IMR-90 (cell line): ENCODE measurements at regions not wholly inside any gene's neighbourhood (a gene's known extent, or its start where the extent isn't known, plus 50 kb on each side); places are given as distances from the start of the nearest gene placed in this dataset.

ENCODE experiments used
- CEBPB ChIP-seq: IDR thresholded peaks from 2 replicates; pipeline ENCODE4 v1.6.1; 2012; ENCODE audit warnings: low read depth, low read length, improper control_type of control experiment
- CHD1 ChIP-seq: IDR thresholded peaks from 2 replicates; pipeline ENCODE4 v1.6.1; 2012; ENCODE audit warnings: low read depth, low read length, improper control_type of control experiment
- FOS ChIP-seq: fragments of 150-350 bp; IDR thresholded peaks from 2 replicates; pipeline ENCODE4 v1.6.1; 2016; ENCODE audit warnings: low read depth, low read length
- MAFK ChIP-seq: IDR thresholded peaks from 2 replicates; pipeline ENCODE4 v1.6.1; 2012; ENCODE audit warnings: low read depth, low read length, improper control_type of control experiment
- MXI1 ChIP-seq: IDR thresholded peaks from 2 replicates; pipeline ENCODE4 v1.6.1; 2012; ENCODE audit warnings: low read depth, mild to moderate bottlenecking, low read length, moderate library complexity, borderline replicate concordance
- POLR2A ChIP-seq: IDR thresholded peaks from 2 replicates; pipeline ENCODE4 v1.6.1; 2012; ENCODE audit warnings: mild to moderate bottlenecking, low read depth, low read length
- RAD21 ChIP-seq: IDR thresholded peaks from 2 replicates; pipeline ENCODE4 v1.6.1; 2012; ENCODE audit warnings: low read length, improper control_type of control experiment
- RCOR1 ChIP-seq: IDR thresholded peaks from 2 replicates; pipeline ENCODE4 v1.6.1; 2012; ENCODE audit warnings: mild to moderate bottlenecking, low read length, improper control_type of control experiment; ENCODE audit not compliant: insufficient replicate concordance
- RFX5 ChIP-seq: IDR thresholded peaks from 2 replicates; pipeline ENCODE4 v1.8.0; 2012; ENCODE audit warnings: low read depth, mild to moderate bottlenecking, low read length, moderate library complexity
- SMC3 ChIP-seq: fragments of 150-350 bp; IDR thresholded peaks from 2 replicates; pipeline ENCODE4 v1.6.1; 2016; ENCODE audit warnings: low read depth, mild to moderate bottlenecking, antibody characterized with exemption, low read length, moderate library complexity
- TF ChIP-seq, protein P1 (sequence below): conservative IDR thresholded peaks from 2 replicates; pipeline ENCODE4 v1.5.1; 2012; ENCODE audit warnings: mild to moderate bottlenecking, low read depth, low read length, improper control_type of control experiment
- TF ChIP-seq, protein P2 (sequence below): fragments of 150-350 bp; IDR thresholded peaks from 2 replicates; pipeline ENCODE4 v1.6.1; 2017; ENCODE audit warnings: mild to moderate bottlenecking, antibody characterized with exemption, low read length, low read depth
- TF ChIP-seq, protein P3 (sequence below): fragments of 150-350 bp; IDR thresholded peaks from 2 replicates; pipeline ENCODE4 v1.6.1; 2016; ENCODE audit warnings: low read depth, mild to moderate bottlenecking, low read length, moderate library complexity, borderline replicate concordance

DNA sequence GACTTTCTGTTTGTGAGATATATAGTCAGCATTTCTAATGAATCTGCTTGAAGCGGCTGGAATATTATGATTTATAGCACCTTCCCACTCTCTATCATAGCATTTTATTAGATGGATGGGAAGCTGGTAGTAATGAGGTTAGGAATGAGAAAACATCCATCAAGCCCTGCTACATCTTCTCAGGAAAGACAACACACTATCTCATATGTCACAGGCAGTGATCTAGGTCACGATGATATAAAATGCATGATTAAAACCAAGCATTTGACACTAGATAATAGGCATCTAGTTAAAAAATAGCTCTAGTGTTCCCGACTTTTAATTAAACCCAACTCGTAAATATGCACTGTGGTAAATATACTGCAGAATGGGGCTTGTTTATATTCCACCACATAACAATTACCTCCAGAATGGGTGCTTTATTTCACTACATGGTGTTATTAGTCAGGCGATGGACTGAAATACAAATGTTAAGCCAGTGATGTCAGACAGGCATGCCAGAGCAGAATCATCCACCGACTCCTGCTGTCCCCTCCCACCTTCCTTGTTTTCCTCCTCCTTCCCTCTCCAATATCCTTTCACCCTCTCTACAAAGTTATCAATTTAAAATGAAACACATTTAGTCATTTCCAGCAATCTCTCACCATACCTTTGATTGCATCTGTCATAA is 286.8 kb downstream of the SPATA31D1 start:
- TF ChIP-seq, protein P1, sequence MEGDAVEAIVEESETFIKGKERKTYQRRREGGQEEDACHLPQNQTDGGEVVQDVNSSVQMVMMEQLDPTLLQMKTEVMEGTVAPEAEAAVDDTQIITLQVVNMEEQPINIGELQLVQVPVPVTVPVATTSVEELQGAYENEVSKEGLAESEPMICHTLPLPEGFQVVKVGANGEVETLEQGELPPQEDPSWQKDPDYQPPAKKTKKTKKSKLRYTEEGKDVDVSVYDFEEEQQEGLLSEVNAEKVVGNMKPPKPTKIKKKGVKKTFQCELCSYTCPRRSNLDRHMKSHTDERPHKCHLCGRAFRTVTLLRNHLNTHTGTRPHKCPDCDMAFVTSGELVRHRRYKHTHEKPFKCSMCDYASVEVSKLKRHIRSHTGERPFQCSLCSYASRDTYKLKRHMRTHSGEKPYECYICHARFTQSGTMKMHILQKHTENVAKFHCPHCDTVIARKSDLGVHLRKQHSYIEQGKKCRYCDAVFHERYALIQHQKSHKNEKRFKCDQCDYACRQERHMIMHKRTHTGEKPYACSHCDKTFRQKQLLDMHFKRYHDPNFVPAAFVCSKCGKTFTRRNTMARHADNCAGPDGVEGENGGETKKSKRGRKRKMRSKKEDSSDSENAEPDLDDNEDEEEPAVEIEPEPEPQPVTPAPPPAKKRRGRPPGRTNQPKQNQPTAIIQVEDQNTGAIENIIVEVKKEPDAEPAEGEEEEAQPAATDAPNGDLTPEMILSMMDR = no peak
- no peak for TF ChIP-seq POLR2A
- TF ChIP-seq RCOR1 = no peak
- TF ChIP-seq MXI1 = no peak
- no peak for TF ChIP-seq MAFK
- TF ChIP-seq CEBPB = no peak
- no peak for TF ChIP-seq FOS
- TF ChIP-seq CHD1 = no peak
- TF ChIP-seq, protein P2, sequence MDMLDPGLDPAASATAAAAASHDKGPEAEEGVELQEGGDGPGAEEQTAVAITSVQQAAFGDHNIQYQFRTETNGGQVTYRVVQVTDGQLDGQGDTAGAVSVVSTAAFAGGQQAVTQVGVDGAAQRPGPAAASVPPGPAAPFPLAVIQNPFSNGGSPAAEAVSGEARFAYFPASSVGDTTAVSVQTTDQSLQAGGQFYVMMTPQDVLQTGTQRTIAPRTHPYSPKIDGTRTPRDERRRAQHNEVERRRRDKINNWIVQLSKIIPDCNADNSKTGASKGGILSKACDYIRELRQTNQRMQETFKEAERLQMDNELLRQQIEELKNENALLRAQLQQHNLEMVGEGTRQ = no peak
- TF ChIP-seq SMC3 = no peak
- TF ChIP-seq, protein P3, sequence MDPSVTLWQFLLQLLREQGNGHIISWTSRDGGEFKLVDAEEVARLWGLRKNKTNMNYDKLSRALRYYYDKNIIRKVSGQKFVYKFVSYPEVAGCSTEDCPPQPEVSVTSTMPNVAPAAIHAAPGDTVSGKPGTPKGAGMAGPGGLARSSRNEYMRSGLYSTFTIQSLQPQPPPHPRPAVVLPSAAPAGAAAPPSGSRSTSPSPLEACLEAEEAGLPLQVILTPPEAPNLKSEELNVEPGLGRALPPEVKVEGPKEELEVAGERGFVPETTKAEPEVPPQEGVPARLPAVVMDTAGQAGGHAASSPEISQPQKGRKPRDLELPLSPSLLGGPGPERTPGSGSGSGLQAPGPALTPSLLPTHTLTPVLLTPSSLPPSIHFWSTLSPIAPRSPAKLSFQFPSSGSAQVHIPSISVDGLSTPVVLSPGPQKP = no peak
- TF ChIP-seq RFX5 = no peak
- TF ChIP-seq RAD21 = no peak
